Adrenal gland (tissue), 9 donors: ENCODE measurements at regions not wholly inside any gene's neighbourhood (a gene's known extent, or its start where the extent isn't known, plus 50 kb on each side); places are given as distances from the start of the nearest gene placed in this dataset.

Experiments used
- DNase-seq, 7 donors: peaks; one replicate each; pipeline ENCODE4 v3.0.0-alpha.2; 2019 to 2020
- H3K27ac ChIP-seq, 5 donors: fragments of 200-600 bp; sonication (generic) in 4 of 5; 1 replicate in 3 of 5; 2 replicates in 2 of 5; pipeline versions ENCODE4 v1.5.1 to v1.8.0; 2016 to 2020; ENCODE audit warnings: mild to moderate bottlenecking in 1 of 5
- H3K27me3 ChIP-seq: fragments of 200-600 bp; 2 replicates; pipeline ENCODE4 v1.8.0; 2021
- H3K36me3 ChIP-seq, 2 donors: fragments of 200-600 bp; replicated peaks in 1 of 2; 1 replicate in 1 of 2; 2 replicates in 1 of 2; pipeline versions ENCODE4 v1.5.1 to v1.8.0; 2018 to 2022
- H3K4me1 ChIP-seq, 2 donors: fragments of 200-600 bp; replicated peaks in 1 of 2; 1 replicate in 1 of 2; 2 replicates in 1 of 2; pipeline versions ENCODE4 v1.5.1 to v1.8.0; 2018 to 2021
- H3K4me3 ChIP-seq, 4 donors: fragments of 200-600 bp; sonication (generic) in 3 of 4; one replicate each; pipeline ENCODE4 v1.5.1; 2016 to 2018
- H3K9me3 ChIP-seq, 3 donors: fragments of 200-600 bp; sonication (generic) in 1 of 3; replicated peaks in 1 of 3; 1 replicate in 2 of 3; 2 replicates in 1 of 3; pipeline versions ENCODE4 v1.5.1 to v1.8.0; 2016 to 2021
- POLR2A ChIP-seq, 2 donors: fragments of 450-650 bp; IDR thresholded peaks; one replicate each; pipeline ENCODE4 v1.6.1; 2017; ENCODE audit warnings: antibody characterized with exemption in 2 of 2, mild to moderate bottlenecking in 2 of 2, moderate library complexity in 1 of 2
- WGBS, 4 donors: extraction: QIAGEN DNeasy Blood & Tissue Kit in 2 of 4; methylation state at CpG; one replicate each; pipeline versions ENCODE4 v1.1.5 to v1.1.7; 2013 to 2017; 5-methylcytosine and 5-hydroxymethylcytosine counted together
- intact Hi-C, 2 donors: fragments of 100-400 bp; cut with DNase I; formaldehyde crosslinking; loops; one replicate each; pipeline versions ENCODE4 v1.14.1 to v1.15.0; 2022 to 2023
- TF ChIP-seq, protein P1 (sequence below), 6 experiments: fragments of 450-650 bp in 4 of 6; fragments of 200-600 bp in 2 of 6; sonication (generic) in 1 of 6; IDR thresholded peaks; 1 replicate in 5 of 6; 2 replicates in 1 of 6; pipeline versions ENCODE4 v1.5.1 to v1.8.0; 2016 to 2021; ENCODE audit warnings: antibody characterized with exemption in 6 of 6, mild to moderate bottlenecking in 2 of 6, moderate library complexity in 1 of 6
- donor health status: healthy with polysubstance abuse.
- donor health status: Bipolar disorder and iron deficiency.
- donor health status: DM: yes; HTN: yes; CAD: no.
- donor health status: DM: no; HTN: no; CAD: no.
- donor health status: DM: no; HTN: no; CAD: no.

DNA sequence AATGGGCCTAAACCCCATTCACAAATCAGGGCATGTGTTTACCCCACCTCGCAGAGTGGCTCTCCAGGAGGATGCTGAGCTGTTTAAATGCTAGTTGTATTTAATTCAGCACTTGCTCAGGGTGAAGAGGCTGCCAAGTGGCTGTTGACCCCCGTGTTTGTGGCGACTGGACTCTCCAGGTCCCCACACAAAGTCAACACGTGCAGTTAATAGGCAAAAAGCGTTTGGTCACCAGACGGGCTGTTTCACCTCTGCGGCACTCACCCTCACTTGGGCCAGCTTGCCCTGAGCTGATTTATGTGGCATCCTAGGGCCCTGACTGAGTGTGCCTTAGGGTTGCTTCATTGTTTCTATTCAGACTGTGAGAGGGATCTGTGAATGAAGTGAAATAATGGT, 152.3 kb downstream of the GAS1 start:
- Histone ChIP-seq H3K27ac (peak overlapping the region in 1 of 5 donors; percentile 59), H3K4me3 (no peak overlapping the region), H3K4me1 (no peaks in the 10 kb centered on the region), H3K9me3 (no peaks in the 10 kb centered on the region), H3K27me3 (no peaks in the 10 kb centered on the region), H3K36me3 (no peaks in the 10 kb centered on the region)
- intact Hi-C loops: no loop called here
- 70 to 81% (median 73%) methylated on average over 7 of the region's 7 CpGs for WGBS, 4 donors
- DNase-seq: no peak
- TF ChIP-seq POLR2A (IDR thresholded peaks at IDR 0.05): no peak

DNA sequence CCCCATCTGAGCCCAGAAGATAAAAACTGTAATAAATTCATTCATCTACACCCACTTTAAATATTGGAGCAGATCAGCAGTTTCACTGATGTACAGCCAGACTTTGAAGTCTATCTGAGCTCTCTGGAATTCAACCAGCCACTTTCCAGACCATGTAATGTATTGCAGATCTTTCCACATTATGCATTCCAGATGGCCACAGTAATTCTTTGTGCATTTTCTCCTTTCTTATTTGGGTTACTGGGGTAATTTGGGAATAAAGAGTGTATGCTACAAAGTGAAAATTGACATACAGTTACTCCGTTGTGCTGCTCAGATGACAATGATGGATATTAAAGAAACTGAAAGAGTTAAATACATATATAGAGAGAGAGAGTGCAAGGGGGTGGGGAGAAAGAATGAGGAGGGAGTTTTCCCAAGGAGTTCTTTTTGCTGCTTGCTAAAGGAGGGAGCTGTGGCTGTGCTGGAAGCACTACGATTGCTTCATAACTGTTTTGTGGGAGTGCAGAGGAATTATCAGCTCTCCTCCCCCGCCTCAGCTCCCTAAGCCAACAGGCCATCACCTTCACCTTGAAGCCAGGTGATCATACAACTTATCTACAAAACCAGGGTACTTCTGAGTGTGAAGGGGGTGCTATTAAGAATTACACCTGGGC, 152.8 kb downstream of the GAS1 start:
- DNase-seq: no peak
- Histone ChIP-seq H3K27ac (peak overlapping the region in 1 of 5 donors; percentile 59), H3K36me3 (no peaks in the 10 kb centered on the region), H3K4me1 (no peaks in the 10 kb centered on the region), H3K4me3 (no peak overlapping the region), H3K9me3 (no peaks in the 10 kb centered on the region), H3K27me3 (no peaks in the 10 kb centered on the region)
- 71 to 78% (median 76%) methylated on average over 3 of the region's 3 CpGs for WGBS, 4 donors
- intact Hi-C loops: no loop called here
- TF ChIP-seq, protein P1, sequence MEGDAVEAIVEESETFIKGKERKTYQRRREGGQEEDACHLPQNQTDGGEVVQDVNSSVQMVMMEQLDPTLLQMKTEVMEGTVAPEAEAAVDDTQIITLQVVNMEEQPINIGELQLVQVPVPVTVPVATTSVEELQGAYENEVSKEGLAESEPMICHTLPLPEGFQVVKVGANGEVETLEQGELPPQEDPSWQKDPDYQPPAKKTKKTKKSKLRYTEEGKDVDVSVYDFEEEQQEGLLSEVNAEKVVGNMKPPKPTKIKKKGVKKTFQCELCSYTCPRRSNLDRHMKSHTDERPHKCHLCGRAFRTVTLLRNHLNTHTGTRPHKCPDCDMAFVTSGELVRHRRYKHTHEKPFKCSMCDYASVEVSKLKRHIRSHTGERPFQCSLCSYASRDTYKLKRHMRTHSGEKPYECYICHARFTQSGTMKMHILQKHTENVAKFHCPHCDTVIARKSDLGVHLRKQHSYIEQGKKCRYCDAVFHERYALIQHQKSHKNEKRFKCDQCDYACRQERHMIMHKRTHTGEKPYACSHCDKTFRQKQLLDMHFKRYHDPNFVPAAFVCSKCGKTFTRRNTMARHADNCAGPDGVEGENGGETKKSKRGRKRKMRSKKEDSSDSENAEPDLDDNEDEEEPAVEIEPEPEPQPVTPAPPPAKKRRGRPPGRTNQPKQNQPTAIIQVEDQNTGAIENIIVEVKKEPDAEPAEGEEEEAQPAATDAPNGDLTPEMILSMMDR (IDR thresholded peaks at IDR 0.05): no peak
- TF ChIP-seq POLR2A (IDR thresholded peaks at IDR 0.05): no peak

DNA sequence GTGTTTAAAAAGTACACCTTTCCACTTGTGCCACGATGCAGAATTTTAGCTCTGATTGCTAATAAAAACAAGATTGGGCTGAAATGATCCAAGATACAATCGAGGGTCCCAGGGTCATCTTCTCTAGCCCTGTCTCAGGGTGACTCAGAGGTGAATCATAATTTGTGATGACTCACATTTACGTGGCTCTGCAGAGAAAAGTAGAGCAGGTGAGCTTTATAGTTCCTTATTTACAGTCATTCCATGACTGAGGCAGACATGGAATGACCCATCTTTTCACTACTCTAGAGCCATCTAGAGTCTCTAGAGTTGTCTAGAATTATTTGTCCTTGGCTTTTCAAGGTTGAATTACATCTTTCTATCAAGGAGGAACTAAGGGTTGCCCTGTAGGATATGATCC, 155.2 kb downstream of the GAS1 start:
- H3K27ac ChIP-seq: no peak overlapping the region
- no peaks in the 10 kb centered on the region for H3K36me3 ChIP-seq
- no peak overlapping the region for H3K4me3 ChIP-seq
- no peak for TF ChIP-seq POLR2A (IDR thresholded peaks at IDR 0.05)
- TF ChIP-seq, protein P1 (IDR thresholded peaks at IDR 0.05): no peak
- intact Hi-C loops: no loop called here
- no peaks in the 10 kb centered on the region for H3K9me3 ChIP-seq
- H3K27me3 ChIP-seq: no peaks in the 10 kb centered on the region
- H3K4me1 ChIP-seq: no peaks in the 10 kb centered on the region
- 42 to 52% (median 49%) methylated on average over 3 of the region's 3 CpGs for WGBS, 4 donors
- DNase-seq: no peak

DNA sequence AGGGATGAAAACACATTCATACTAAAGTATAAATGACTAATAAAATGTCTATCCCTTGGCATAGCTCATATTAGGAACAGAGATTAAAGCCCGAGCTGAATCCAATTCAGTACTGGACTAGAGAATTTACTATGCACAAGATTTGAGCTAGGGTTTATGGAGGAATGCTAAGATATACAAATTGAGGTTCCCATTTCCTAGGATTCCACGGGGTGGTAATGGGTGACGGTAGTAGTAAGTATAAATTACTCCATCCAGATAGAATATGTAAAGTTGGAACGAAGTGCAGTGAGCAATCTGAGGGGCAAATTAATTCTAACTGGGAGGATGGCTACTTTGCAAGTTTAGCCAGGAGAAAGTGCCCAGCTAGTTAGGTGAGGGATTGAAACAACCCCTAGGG, 156.5 kb downstream of the GAS1 start:
- TF ChIP-seq POLR2A (IDR thresholded peaks at IDR 0.05): no peak
- TF ChIP-seq, protein P1 (IDR thresholded peaks at IDR 0.05): no peak
- H3K4me1 ChIP-seq: no peaks in the 10 kb centered on the region
- no peak overlapping the region for H3K4me3 ChIP-seq
- H3K27me3 ChIP-seq: no peaks in the 10 kb centered on the region
- 87 to 92% (median 90%) methylated on average over 4 of the region's 4 CpGs for WGBS, 4 donors
- no peaks in the 10 kb centered on the region for H3K36me3 ChIP-seq
- no peaks in the 10 kb centered on the region for H3K9me3 ChIP-seq
- intact Hi-C loops: no loop called here
- H3K27ac ChIP-seq: no peak overlapping the region
- DNase-seq: no peak

DNA sequence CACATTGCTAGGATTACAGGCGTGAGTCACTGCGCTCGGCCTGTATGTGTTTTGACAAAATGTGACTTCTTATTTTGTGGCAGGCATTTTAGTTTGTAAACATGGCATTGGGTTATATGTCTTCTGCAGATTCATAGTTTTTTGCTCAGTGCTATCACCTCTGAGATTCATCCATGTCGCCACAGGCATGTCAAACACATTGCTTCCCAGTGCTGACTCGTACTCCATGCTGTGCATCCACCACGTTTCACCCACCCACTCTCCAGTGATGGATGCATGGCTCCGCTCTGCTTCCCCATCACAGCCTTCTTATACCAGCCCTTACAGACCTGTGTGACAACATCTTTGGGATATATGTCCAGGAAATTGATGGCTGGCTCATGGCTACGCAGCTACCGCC, 158.8 kb downstream of the GAS1 start:
- no peaks in the 10 kb centered on the region for H3K4me1 ChIP-seq
- H3K9me3 ChIP-seq: no peaks in the 10 kb centered on the region
- intact Hi-C loops: no loop called here
- no peak for DNase-seq
- H3K4me3 ChIP-seq: no peak overlapping the region
- WGBS, 4 donors: 80 to 88% (median 87%) methylated on average over 9 of the region's 9 CpGs
- H3K36me3 ChIP-seq: no peaks in the 10 kb centered on the region
- H3K27me3 ChIP-seq: no peaks in the 10 kb centered on the region
- no peak overlapping the region for H3K27ac ChIP-seq
- no peak for TF ChIP-seq POLR2A (IDR thresholded peaks at IDR 0.05)
- TF ChIP-seq, protein P1 (IDR thresholded peaks at IDR 0.05): no peak
